LNCAP (cell line): ENCODE measurements at regions not wholly inside any gene's neighbourhood (a gene's known extent, or its start where the extent isn't known, plus 50 kb on each side); places are given as distances from the start of the nearest gene placed in this dataset.

Source experiments
- TF ChIP-seq, protein P1 (sequence below): fragments of 450-650 bp; IDR thresholded peaks from 2 replicates; pipeline ENCODE4 v1.5.1; 2017; ENCODE audit warnings: mild to moderate bottlenecking

DNA sequence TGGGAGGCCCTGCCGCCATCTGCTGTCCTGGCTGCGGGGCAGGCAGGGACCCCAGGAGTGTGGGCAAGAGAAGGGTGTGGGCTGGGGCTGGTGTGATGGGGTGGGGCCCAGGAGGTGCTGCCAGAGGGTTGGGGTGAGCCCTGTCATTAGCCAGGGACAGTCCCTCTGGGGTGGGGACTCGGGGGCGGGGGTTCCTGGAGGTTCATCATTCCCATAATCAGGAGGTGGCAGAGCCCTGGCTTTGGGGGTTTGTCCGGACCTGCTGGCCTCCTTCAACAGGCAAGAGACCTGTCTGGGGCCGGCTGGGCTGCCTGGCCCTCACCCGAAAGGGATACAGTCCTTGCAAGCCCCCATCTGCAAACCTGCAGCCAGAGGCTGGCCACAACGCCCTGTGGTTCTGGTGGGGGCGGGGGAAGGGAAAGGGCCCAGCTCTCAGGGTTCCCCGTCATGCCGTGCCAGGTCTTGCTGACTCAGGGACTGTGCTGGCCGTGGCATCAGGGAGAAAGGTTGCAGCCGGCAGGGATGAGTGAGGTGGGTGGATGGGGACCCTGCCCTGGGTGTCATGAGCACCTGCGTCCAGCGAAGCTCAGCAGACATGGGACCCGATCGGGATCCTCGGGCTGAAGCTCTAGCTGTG lies 65.2 kb downstream of the MRPL36 start:
- TF ChIP-seq, protein P1, sequence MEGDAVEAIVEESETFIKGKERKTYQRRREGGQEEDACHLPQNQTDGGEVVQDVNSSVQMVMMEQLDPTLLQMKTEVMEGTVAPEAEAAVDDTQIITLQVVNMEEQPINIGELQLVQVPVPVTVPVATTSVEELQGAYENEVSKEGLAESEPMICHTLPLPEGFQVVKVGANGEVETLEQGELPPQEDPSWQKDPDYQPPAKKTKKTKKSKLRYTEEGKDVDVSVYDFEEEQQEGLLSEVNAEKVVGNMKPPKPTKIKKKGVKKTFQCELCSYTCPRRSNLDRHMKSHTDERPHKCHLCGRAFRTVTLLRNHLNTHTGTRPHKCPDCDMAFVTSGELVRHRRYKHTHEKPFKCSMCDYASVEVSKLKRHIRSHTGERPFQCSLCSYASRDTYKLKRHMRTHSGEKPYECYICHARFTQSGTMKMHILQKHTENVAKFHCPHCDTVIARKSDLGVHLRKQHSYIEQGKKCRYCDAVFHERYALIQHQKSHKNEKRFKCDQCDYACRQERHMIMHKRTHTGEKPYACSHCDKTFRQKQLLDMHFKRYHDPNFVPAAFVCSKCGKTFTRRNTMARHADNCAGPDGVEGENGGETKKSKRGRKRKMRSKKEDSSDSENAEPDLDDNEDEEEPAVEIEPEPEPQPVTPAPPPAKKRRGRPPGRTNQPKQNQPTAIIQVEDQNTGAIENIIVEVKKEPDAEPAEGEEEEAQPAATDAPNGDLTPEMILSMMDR, result no peak

- TF ChIP-seq, protein P1, result no peak
Observed at GRCh38 chr5:1733369-1733768, 66.3 kb downstream of the MRPL36 start.

DNA sequence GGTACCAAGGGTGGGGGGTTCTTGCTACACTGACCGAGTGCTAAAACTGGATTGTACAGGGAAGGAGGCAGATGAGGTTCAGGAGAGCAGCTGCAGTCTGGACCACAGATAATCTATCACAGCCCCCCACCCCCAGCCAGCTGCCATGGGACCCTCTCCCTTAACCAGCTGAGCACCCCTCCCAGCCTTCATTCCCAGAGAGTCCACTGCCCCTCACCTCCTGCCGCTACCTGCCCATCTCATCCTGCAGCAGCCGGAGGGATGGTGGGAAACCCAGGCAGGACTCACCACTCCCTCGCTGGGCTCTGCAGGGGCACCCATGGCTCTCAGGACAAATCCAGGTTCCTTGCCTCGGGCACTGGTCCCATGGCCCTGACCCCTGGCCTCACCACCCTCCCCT lies 66.7 kb downstream of the MRPL36 start:
- TF ChIP-seq, protein P1, result no peak

DNA sequence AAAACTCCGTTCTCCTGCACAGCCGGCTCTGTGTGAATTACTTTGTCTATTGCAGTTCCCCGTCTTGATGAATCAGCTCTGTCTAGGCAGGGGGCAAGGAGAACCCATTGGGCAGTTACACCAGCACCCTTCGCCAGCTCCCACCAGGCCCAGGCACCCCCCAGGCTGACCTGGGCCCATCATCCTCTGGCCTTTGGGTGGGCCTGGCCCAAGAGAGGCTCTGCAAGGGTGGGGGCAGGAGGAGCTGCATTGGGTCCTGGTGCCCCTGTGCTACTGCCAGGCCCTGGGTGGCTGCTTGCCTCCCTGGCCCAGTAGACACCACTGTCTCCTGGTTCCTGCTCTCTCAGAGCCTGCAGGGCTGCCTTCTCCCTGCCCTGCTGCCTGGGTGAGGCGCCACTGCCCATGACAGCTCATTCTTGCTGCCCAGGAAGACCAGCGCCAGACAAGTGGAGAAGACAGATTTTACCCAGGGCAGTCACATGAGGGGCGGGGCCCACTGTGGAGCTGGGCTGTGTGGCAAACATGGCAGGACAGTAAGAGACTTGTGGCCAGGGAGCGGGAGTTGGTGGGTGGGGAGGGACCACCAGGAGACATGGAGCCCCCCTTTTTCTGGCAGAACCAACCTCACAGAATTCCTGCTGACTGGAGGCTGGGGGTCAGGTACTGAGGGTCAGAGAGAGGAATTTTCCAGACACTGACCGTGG lies 67.2 kb downstream of the MRPL36 start:
- TF ChIP-seq, protein P1, result no peak

GRCh38 chr5:1731091-1731639 lies 68.5 kb downstream of the MRPL36 start:
- TF ChIP-seq, protein P1, result no peak

- TF ChIP-seq, protein P1, result no peak
Observed at GRCh38 chr5:1730487-1730847, 69.2 kb downstream of the MRPL36 start.

DNA sequence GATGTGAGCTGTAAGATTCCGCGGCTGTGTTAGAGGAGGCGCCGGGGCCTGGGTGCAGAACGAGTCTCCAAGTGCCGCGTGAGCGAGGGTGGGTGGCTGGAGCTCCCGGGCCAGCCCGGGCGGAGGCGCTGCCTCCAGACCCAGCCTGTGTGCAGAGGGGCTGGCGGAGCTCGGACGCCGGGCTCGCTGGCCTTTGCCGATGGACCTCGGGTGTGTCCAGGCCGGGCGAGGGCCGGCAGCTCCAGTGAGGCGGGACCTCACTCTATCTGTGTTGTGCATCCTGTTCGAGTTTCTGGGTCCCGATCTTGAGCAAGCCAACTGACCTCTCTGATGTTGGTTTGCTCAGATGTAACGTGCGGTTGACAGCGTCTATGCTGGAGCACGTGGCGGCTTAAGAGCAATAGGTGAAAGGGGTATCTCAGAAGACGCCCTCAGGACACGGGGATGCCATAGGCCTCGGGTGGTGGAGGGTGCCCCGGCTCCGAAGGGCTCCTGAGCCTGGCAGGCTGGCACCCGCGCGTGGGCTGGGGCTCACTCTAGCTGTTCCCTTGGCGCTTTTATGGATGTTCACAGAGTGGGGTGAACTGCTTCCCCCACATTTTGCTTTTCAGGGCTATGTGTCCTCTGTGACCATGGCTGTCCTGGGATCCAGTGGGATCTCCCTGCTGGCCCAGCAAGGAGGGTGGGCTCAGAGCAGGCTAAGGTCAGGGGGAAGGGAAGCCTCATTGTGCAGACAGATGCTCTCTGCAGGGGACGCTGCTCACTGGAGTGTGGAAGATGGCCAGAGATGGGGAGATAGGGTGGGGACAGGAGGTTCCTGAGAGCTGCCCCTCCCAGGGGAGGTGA lies 69.8 kb downstream of the MRPL36 start:
- TF ChIP-seq, protein P1, result no peak
